Breast epithelium (tissue), 4 donors: ENCODE measurements at regions not wholly inside any gene's neighbourhood (a gene's known extent, or its start where the extent isn't known, plus 50 kb on each side); places are given as distances from the start of the nearest gene placed in this dataset.

Experiments used
- DNase-seq, 2 donors: peaks; one replicate each; pipeline ENCODE4 v3.0.0-alpha.2; 2019; ENCODE audit warnings: low spot score in 2 of 2
- H3K27ac ChIP-seq, 2 donors: fragments of 200-600 bp; sonication (generic) in 1 of 2; one replicate each; pipeline ENCODE4 v1.5.1; 2016 to 2019; ENCODE audit warnings: mild to moderate bottlenecking in 1 of 2
- H3K27me3 ChIP-seq, 2 donors: fragments of 200-600 bp; sonication (generic) in 1 of 2; one replicate each; pipeline versions ENCODE4 v1.5.1 to v1.6.0; 2017 to 2019; ENCODE audit warnings: control low read depth in 1 of 2, mild to moderate bottlenecking in 1 of 2
- H3K36me3 ChIP-seq: fragments of 200-600 bp; one replicate; pipeline ENCODE4 v1.5.1; 2019
- H3K4me1 ChIP-seq, 2 donors: fragments of 200-600 bp; sonication (generic); one replicate each; pipeline ENCODE4 v1.5.1; 2016 to 2019; ENCODE audit warnings: control low read depth in 1 of 2
- H3K4me3 ChIP-seq, 3 donors: fragments of 200-600 bp; sonication (generic); 1 replicate in 2 of 3; 2 replicates in 1 of 3; pipeline ENCODE4 v1.5.1; 2016 to 2019; ENCODE audit warnings: mild to moderate bottlenecking in 3 of 3, moderate library complexity in 2 of 3
- H3K9me3 ChIP-seq, 2 donors: fragments of 200-600 bp; sonication (generic) in 1 of 2; one replicate each; pipeline ENCODE4 v1.5.1; 2016 to 2019; ENCODE audit warnings: control low read depth in 1 of 2
- POLR2A ChIP-seq: fragments of 450-650 bp; IDR thresholded peaks from one replicate; pipeline ENCODE4 v1.6.1; 2016; ENCODE audit warnings: antibody characterized with exemption, mild to moderate bottlenecking, moderate library complexity
- POLR2AphosphoS5 ChIP-seq, 3 donors: sonication (generic); formaldehyde crosslinking; IDR thresholded peaks; one replicate each; pipeline ENCODE4 v1.6.1; 2017; ENCODE audit warnings: antibody characterized with exemption in 3 of 3
- intact Hi-C: fragments of 100-400 bp; cut with DNase I; formaldehyde crosslinking; loops from one replicate; pipeline ENCODE4 v1.15.1; 2023; ENCODE audit warnings: low total_unique reads
- TF ChIP-seq, protein P1 (sequence below), 3 donors: fragments of 450-650 bp; IDR thresholded peaks; one replicate each; pipeline ENCODE4 v1.5.1; 2016 to 2017; ENCODE audit warnings: antibody characterized with exemption in 3 of 3, mild to moderate bottlenecking in 3 of 3, moderate library complexity in 3 of 3

DNA sequence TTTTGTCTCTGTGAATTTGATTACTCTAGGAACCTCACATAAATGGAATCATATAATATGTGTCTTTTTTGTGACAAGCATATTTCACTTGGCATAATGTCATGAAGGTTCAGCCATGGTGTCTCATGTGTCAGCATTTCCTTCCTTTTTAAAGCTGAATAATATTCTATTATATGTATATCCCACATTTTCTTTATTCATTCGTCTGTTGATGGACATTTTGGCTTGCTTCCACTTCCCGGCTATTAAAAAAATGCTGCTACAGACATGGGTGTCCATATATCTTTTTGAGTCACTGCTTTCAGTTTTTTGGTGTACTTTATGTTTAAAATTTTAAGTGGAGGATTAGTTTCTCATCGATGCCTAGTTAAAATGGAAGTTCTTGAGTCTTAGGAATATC is 59.8 kb upstream of the C5orf63 start:
- Histone ChIP-seq H3K36me3 (no peaks in the 10 kb centered on the region), H3K4me3 (no peak overlapping the region), H3K27me3 (no peaks in the 10 kb centered on the region), H3K4me1 (no peaks in the 10 kb centered on the region), H3K27ac (no peak overlapping the region), H3K9me3 (no peaks in the 10 kb centered on the region)
- intact Hi-C loops, result no loop called here
- DNase-seq, result no peak
- TF ChIP-seq, protein P1, sequence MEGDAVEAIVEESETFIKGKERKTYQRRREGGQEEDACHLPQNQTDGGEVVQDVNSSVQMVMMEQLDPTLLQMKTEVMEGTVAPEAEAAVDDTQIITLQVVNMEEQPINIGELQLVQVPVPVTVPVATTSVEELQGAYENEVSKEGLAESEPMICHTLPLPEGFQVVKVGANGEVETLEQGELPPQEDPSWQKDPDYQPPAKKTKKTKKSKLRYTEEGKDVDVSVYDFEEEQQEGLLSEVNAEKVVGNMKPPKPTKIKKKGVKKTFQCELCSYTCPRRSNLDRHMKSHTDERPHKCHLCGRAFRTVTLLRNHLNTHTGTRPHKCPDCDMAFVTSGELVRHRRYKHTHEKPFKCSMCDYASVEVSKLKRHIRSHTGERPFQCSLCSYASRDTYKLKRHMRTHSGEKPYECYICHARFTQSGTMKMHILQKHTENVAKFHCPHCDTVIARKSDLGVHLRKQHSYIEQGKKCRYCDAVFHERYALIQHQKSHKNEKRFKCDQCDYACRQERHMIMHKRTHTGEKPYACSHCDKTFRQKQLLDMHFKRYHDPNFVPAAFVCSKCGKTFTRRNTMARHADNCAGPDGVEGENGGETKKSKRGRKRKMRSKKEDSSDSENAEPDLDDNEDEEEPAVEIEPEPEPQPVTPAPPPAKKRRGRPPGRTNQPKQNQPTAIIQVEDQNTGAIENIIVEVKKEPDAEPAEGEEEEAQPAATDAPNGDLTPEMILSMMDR (IDR thresholded peaks at IDR 0.05), result no peak
- TF ChIP-seq POLR2AphosphoS5 (IDR thresholded peaks at IDR 0.05), result no peak
- TF ChIP-seq POLR2A, result no peak

DNA sequence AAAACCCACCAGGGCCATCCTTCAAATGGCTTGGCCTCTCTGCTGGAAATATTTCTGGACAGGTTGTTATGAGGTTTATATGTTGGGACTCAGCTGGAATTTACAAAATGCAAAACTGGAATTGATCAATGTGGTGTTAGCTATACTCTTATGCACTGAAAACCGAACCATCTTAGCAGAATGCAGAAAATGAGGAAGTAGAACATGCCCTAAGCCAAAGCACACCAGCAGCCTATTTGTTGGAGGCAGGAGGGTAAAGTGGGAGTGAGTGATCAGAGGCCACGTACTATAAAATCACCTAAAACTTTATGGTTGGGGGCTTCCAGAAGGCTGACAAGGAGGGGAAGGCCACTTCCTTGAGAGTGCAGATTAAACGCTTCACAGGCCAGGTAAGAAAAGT is 63.6 kb upstream of the C5orf63 start:
- Histone ChIP-seq H3K27ac (no peak overlapping the region), H3K36me3 (no peaks in the 10 kb centered on the region), H3K4me3 (no peak overlapping the region), H3K27me3 (no peaks in the 10 kb centered on the region), H3K9me3 (no peaks in the 10 kb centered on the region), H3K4me1 (no peaks in the 10 kb centered on the region)
- intact Hi-C loops, result no loop called here
- TF ChIP-seq POLR2A (no peak), POLR2AphosphoS5 (IDR thresholded peaks at IDR 0.05) (no peak)
- TF ChIP-seq, protein P1 (IDR thresholded peaks at IDR 0.05), result no peak
- DNase-seq, result no peak

DNA sequence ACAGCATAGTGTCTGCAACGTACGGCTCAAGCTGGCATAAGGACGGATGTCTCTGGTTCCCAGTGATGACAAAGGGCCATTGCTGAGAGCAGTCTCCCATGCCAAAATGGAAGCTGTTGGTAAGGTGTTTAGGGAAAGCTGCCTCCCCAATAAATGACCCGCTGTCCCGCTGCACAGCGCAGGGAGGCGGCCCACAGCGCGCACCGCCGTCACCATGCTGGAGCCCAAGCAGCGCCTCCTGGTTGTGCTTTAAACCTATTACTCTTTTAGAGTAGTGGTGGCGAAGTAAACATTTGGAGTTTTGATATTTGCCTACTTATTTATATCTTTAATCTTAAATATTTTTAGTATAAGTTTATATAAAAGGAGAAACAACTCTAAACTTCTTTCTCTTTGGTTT is 70.4 kb upstream of the C5orf63 start:
- no peak for TF ChIP-seq POLR2A
- TF ChIP-seq POLR2AphosphoS5 (IDR thresholded peaks at IDR 0.05), result no peak
- TF ChIP-seq, protein P1 (IDR thresholded peaks at IDR 0.05), result no peak
- Histone ChIP-seq H3K4me3 (no peak overlapping the region), H3K4me1 (no peaks in the 10 kb centered on the region), H3K27ac (no peak overlapping the region), H3K27me3 (no peaks in the 10 kb centered on the region), H3K9me3 (no peaks in the 10 kb centered on the region), H3K36me3 (no peaks in the 10 kb centered on the region)
- DNase-seq, result no peak
- intact Hi-C loops, result no loop called here

DNA sequence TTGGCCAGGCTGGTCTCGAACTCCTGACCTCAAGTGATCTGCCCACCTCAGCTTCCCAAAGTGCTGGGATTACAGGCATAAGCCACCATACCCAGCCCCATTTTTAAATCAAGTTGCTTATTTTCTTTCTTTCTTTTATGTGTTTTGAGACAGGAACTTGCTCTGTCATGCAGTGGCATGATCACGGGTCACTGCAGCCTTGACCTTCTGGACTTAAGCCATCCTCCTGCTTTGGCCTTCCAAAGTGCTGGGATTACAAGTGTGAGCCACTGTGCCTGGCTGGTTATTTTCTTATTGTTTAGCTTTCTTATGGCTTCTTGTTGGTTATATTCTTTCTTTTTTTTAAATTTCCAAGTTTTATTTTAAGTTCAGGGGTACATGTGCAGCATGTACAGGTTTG is 79.7 kb upstream of the C5orf63 start:
- no peak for DNase-seq
- no peaks in the 10 kb centered on the region for H3K27me3 ChIP-seq
- intact Hi-C loops, result no loop called here
- peaks cover 0 to 11% of the 10 kb centered on the region in 2 donors for H3K9me3 ChIP-seq
- H3K4me1 ChIP-seq, result no peaks in the 10 kb centered on the region
- no peak for TF ChIP-seq POLR2AphosphoS5 (IDR thresholded peaks at IDR 0.05)
- TF ChIP-seq, protein P1 (IDR thresholded peaks at IDR 0.05), result no peak
- no peak for TF ChIP-seq POLR2A
- no peaks in the 10 kb centered on the region for H3K36me3 ChIP-seq
- H3K4me3 ChIP-seq, result no peak overlapping the region
- H3K27ac ChIP-seq, result no peak overlapping the region

DNA sequence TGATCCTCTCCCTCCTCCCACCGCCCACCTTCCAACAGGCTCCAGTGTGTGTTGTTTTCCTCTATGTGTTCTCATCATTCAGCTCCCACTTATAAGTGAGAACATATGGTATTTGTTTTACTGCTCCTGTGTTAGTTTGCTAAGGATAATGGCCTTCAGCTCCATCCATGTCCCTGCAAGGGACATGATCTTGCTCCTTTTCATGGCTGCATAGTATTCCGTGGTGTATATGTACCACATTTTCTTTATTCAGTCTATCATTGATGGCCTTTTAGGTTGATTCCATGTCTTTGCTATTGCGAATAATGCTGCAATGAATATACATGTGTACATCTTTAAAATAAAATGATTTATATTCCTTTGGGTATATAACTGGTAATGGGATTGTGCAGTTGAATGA is 80.2 kb upstream of the C5orf63 start:
- intact Hi-C loops, result no loop called here
- no peaks in the 10 kb centered on the region for H3K4me1 ChIP-seq
- H3K4me3 ChIP-seq, result no peak overlapping the region
- H3K36me3 ChIP-seq, result no peaks in the 10 kb centered on the region
- TF ChIP-seq POLR2AphosphoS5 (IDR thresholded peaks at IDR 0.05) (no peak), POLR2A (no peak)
- TF ChIP-seq, protein P1 (IDR thresholded peaks at IDR 0.05), result no peak
- H3K27me3 ChIP-seq, result no peaks in the 10 kb centered on the region
- peaks cover 0 to 11% of the 10 kb centered on the region in 2 donors for H3K9me3 ChIP-seq
- H3K27ac ChIP-seq, result no peak overlapping the region
- DNase-seq, result no peak
